ENCODE measurements at regions not wholly inside any gene's neighbourhood (a gene's known extent, or its start where the extent isn't known, plus 50 kb on each side); places are given as distances from the start of the nearest gene placed in this dataset.

DNA sequence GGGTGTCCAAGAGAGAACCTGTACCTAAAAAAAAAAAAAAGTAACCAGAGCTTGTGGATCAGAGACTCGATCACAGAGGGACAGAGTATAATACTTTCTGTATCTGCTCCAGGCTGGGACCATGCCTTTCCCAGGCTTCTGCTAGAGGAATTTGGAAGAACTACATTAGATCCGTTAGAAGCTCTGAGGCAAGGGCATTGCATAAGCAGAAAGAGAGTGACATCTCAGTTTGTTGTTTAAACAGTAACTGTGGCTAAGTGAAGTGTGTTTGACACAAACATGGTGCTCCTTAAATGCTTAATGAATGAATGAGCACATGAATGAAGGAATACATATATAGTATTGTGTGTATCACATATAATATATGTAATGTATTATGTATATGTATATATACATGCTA, 131.2 kb downstream of the HS3ST3B1 start:
- TF ChIP-seq POLR2A (IDR thresholded peaks at IDR 0.05; ENCODE audit: low read length) (no peak), GATA1 (IDR thresholded peaks at IDR 0.05; ENCODE audit: low read depth, low read length) (no peak)
